Umbilical cord (tissue), 1 donor: ENCODE measurements at regions not wholly inside any gene's neighbourhood (a gene's known extent, or its start where the extent isn't known, plus 50 kb on each side); places are given as distances from the start of the nearest gene placed in this dataset.

Experiments
- DNase-seq: peaks from one replicate; pipeline ENCODE4 v3.0.0-alpha.2; 2015; ENCODE audit warnings: low spot score

DNA sequence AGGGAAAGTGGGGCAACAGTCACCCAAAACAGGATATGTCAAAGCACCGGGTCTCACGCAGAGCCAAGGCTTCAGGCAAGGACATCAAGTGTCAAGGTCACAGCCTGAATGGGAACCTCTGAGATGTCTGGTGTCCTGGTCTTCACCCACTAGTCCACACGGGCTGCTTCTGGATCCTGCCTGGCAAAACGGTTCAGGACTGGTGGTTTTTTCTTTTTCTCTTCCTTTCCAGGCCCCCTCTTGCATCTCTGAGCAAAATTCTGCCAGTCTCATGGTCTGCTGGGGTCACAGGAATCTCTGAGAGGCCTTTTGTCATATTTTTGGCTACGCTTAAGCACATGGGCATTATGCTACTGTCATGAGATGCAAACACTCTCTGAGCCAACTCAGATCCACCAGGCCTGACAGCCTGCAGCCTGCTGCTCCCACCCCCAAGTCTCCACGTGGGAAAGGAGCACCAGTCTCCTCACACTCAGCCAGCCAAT lies 518.2 kb upstream of the ZEB2 start:
- peak; percentile 27 for DNase-seq

DNA sequence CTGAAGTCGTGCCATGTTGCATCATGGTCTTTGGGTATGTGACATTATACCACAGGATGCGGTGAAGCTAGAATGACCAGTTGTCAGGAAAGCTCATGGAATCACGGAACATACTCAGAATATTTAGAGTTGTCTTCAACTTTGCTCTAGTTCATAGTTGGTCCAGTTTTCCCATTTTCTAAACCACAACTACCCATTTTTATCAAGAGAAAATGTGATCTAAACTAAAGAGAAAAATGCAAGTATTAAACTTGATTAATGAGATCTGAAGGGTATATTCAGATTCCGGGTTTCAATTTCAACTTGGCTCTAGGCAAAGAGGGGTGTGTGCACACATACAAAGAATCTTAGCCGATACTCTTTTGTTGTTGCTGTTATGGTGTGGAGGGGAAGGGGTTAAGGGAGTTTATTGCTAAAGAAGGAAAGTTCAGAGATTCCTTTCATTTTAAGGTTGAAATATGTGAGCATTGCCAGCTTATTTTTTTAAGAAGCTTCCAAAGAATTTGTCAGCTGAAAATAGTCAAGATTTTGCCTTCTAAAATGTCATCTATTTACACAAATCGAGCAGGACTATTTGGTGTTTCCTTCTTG lies 516.6 kb upstream of the ZEB2 start:
- DNase-seq = no peak

- no peak for DNase-seq
Measured at GRCh38 chr2:145034511-145034910, 514.6 kb upstream of the ZEB2 start.

GRCh38 chr2:145033438-145033837 lies 513.5 kb upstream of the ZEB2 start:
- DNase-seq = no peak

GRCh38 chr2:145032791-145033190 lies 512.9 kb upstream of the ZEB2 start:
- no peak for DNase-seq

DNA sequence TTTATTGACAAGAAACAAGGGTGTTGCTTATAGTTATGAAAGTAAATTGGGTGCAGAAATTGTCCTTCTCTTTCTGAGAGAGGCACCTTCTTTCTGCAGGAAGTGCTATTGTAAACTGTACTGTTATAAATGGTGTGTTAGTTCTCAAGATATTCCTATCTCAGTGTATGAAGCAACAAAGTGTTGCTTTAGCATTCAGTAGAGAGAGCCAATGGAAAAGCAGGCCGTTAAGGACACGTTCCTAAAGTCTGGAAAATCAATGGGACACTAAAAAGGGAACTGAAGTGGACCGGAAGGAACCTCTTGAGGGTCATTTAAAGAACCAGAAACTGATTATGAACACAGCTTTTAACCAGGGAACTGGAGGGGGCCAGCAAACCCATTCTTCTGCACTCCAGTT lies 510.0 kb upstream of the ZEB2 start:
- DNase-seq = no peak

GRCh38 chr2:145029081-145029480 lies 509.2 kb upstream of the ZEB2 start:
- no peak for DNase-seq

GRCh38 chr2:145028101-145028920 lies 508.4 kb upstream of the ZEB2 start:
- peak; percentile 72 for DNase-seq

GRCh38 chr2:145026456-145027455 lies 506.8 kb upstream of the ZEB2 start:
- DNase-seq = peak; percentile 43

DNA sequence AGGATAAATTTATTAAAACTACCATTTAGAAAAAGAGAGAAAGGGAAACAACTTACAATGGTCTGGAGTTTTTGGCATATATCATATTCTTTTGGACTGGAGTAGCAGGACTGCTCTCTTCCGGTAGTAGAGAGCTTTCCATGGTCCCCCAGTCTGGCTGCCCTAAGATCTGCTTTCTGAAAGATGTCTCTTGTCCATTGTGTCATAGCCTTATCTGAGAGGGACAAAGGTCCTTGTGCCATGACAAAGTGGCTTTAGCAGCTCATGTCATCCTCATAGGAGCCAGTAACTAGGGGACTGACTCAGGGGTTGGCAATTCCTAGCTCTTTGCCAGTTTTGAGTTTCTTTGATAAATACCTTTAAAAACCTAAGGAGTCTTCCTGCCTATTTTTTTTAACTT lies 505.5 kb upstream of the ZEB2 start:
- no peak for DNase-seq

DNA sequence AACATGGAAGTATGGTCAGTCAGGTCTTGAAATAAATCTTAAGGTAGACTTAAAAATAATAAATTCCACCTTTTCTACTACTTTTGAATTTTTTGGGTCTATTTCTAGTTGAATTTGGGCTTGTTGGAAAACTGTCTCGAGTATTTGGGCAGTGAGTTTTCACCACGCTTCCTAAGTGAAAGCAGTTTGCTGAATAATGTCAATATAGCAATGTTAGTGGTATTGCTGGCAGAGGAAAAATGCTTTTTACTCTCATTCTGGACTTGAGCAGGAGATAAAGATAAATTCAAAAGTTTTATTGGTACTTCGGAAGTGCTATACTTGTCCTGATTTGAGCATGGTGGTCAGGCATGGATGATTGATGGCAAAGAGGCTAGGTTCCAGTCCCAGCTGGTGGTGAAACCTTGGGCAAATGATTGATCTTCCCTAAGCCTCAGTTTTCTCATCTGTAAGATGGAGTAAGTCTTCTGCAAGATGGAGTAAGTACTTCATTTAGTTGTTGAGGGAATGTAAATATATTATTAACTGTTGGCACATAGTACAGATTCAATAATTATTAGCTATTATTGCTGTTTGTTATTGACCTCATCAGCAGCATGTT lies 503.5 kb upstream of the ZEB2 start:
- no peak for DNase-seq

DNA sequence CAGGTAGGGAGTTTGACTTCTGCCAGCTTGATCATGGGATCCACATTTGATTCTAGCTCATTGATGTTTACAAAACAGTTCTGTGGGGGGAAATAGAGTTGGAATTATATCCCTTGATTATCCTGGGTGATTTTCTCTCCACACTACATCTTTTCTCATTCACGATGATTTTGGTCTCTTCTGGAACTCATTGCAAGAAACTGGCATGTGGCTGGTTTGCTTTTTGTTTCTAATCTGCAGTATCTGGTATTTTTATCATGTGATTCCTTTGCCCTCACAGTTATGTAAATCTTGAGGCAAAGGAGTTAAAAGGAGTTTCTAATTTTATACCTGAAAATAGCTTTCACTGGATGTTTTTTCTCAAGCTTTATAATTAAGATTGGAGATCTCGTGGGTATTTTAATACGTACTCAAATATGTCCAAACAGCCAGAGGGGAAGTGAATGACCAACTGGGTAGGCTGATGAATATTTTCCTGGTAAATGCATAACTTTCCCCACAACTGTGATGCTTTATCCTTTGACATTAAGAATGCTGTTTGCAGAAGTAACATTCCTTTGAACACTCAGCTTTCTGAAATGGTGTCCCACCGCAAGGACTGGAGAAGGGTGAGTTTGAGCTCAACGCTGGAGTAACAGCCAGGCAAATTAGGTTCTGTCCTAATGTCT lies 502.9 kb upstream of the ZEB2 start:
- DNase-seq = peak; percentile 49

GRCh38 chr2:145021962-145022665 lies 502.2 kb upstream of the ZEB2 start:
- peak; percentile 23 for DNase-seq

GRCh38 chr2:145020694-145021093 lies 500.8 kb upstream of the ZEB2 start:
- DNase-seq = no peak

DNA sequence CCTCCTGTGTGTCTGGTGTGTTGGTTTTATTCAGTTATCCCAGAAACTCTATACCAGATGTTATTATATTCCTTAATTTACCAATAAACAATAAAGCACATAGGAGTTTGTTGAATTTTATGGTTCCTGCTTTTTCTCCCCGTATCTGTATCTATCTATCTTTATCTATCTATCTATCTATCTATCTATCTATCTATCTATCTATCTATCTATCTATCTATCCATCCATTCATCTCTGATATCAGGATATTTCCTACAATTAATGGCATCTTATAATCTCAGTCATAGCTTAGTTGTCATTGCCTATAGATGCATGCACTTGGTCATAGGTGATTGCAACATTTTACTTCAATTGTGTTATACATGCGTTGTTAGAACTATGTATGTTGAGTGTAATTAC lies 500.2 kb upstream of the ZEB2 start:
- no peak for DNase-seq

DNA sequence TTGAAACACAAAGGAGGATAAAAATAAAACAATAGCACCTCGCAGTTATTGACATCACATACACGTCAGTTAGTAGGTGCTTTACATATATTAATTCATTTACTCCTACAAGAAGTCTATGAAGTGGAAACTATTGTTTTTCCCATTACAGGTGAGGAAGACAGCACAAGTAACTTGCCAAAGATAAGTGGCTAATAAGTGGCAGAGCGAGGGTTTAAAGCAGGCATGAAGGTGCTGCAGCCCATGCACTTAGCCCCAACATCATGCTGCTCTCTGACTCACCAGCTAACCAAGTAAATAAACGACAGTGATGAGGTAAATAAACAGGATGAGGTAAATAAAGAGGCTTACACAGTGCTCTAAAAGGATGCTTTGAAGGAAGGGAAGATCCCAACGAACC lies 498.6 kb upstream of the ZEB2 start:
- no peak for DNase-seq

DNA sequence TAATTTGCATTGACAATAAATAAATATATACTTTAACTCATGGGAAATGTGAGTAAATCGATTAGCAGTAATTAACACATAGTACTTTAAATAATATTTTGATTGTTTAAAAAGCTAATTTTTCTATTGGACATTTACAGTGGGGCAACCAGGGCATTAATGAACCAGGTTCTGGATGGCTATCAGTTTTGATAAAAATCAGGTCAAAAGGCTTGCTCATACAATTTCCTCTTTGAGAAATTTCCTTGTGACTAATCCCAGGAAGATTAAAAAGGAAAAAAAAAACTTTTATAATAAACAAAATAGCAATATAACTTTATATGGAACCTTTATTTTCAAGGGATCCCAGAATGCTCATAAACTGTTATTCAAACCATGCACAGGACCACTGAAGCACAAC lies 497.2 kb upstream of the ZEB2 start:
- DNase-seq = no peak

DNA sequence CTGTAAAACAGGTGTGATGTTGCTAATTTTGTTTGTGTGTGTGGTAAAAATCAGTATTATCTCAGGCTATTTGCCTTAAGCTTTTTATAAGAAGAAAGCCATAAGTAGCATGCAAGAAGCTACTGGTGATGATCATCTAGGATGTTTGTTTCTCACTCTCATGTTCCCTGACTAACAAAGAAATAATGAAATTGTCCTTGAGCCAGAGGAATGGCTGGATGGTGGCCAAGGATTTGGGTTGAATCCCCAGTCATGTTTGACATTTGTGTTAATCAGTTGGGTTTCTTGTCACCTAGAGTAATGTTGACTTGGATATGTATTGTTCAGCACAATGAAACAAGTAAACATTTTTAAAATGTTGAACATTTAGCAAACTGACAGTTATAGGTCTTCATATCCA lies 496.8 kb upstream of the ZEB2 start:
- DNase-seq = no peak

DNA sequence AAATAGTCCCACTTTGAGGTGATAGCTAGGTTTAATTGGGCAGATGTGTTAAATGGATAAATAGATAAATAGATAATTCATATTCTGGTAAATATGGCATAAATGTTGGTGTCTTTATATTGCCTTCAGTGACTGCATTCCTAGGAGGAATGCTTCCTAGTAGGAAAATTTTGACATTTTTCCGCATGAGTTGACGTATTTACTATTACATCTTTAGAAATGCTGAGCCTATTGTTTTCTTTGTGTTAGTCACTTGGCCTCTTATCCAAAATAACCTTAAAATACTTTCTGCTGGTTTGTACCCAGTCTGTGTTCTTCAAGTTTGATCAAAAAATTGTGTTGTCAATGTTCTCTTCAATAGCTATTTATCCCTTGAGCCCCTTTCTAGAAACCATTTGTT lies 495.6 kb upstream of the ZEB2 start:
- no peak for DNase-seq

DNA sequence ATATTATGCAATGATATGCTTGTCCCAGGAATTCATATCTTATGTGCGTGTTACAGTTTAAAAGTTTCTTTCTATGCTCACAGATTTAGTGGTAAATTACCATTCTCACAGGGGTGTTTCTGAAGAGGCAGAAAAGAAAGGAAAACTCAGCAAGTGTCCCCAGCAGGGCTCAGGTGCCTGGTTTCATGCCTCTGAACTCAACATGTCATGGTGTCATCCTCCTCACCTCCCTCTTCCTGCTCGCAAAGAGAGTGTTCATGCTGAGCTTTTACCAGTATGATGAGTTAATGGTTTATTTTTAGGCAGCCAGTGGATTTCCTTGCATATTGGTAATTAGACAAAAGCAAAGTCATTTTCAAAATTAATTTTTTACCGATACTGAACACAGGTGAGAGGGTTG lies 492.9 kb upstream of the ZEB2 start:
- no peak for DNase-seq
